Esophagus muscularis mucosa (tissue), 3 donors: ENCODE measurements at regions not wholly inside any gene's neighbourhood (a gene's known extent, or its start where the extent isn't known, plus 50 kb on each side); places are given as distances from the start of the nearest gene placed in this dataset.

ENCODE experiments used
- CTCF ChIP-seq, 3 experiments: fragments of 200-600 bp in 2 of 3; fragments of 450-650 bp in 1 of 3; sonication (generic) in 2 of 3; IDR thresholded peaks; one replicate each; pipeline ENCODE4 v1.5.1; 2017 to 2019; ENCODE audit warnings: antibody characterized with exemption in 3 of 3, mild to moderate bottlenecking in 2 of 3, moderate library complexity in 1 of 3
- POLR2A ChIP-seq: fragments of 450-650 bp; IDR thresholded peaks from one replicate; pipeline ENCODE4 v1.6.1; 2017; ENCODE audit warnings: antibody characterized with exemption, moderate library complexity, mild to moderate bottlenecking, low read depth

- TF ChIP-seq CTCF (IDR thresholded peaks at IDR 0.05) (no peak), POLR2A (no peak)
Measured at GRCh38 chr3:22209578-22209977, 458.6 kb upstream of the ZNF385D start.
